NB4 (cell line): ENCODE measurements at regions not wholly inside any gene's neighbourhood (a gene's known extent, or its start where the extent isn't known, plus 50 kb on each side); places are given as distances from the start of the nearest gene placed in this dataset.

Experiments
- DNase-seq: peaks from one replicate; pipeline ENCODE4 v3.0.0; 2010; ENCODE audit warnings: low read depth
- H3K4me3 ChIP-seq: one replicate; pipeline ENCODE4 v1.5.1; 2011; ENCODE audit warnings: mild to moderate bottlenecking, low read depth, low read length, moderate library complexity
- MAX ChIP-seq: IDR thresholded peaks from 2 replicates; pipeline ENCODE4 v1.6.1; 2011; ENCODE audit warnings: low read depth, low read length
- MYC ChIP-seq: IDR thresholded peaks from 2 replicates; pipeline ENCODE4 v1.6.1; 2011; ENCODE audit warnings: low read depth, low read length
- POLR2A ChIP-seq: IDR thresholded peaks from 2 replicates; pipeline ENCODE4 v1.6.1; 2011; ENCODE audit warnings: mild to moderate bottlenecking; ENCODE audit not compliant: insufficient read length; ENCODE audit errors: extremely low read depth
- TF ChIP-seq, protein P1 (sequence below): IDR thresholded peaks from one replicate; pipeline ENCODE4 v1.5.1; 2012; ENCODE audit warnings: low read depth, low read length

- TF ChIP-seq MYC (no peak), MAX (no peak), POLR2A (no peak)
- TF ChIP-seq, protein P1, sequence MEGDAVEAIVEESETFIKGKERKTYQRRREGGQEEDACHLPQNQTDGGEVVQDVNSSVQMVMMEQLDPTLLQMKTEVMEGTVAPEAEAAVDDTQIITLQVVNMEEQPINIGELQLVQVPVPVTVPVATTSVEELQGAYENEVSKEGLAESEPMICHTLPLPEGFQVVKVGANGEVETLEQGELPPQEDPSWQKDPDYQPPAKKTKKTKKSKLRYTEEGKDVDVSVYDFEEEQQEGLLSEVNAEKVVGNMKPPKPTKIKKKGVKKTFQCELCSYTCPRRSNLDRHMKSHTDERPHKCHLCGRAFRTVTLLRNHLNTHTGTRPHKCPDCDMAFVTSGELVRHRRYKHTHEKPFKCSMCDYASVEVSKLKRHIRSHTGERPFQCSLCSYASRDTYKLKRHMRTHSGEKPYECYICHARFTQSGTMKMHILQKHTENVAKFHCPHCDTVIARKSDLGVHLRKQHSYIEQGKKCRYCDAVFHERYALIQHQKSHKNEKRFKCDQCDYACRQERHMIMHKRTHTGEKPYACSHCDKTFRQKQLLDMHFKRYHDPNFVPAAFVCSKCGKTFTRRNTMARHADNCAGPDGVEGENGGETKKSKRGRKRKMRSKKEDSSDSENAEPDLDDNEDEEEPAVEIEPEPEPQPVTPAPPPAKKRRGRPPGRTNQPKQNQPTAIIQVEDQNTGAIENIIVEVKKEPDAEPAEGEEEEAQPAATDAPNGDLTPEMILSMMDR, result no peak
- no peak for DNase-seq
- H3K4me3 ChIP-seq, result no peak overlapping the region
Measured at GRCh38 chr10:21092683-21093524, 195.8 kb upstream of the NEBL start.

DNA sequence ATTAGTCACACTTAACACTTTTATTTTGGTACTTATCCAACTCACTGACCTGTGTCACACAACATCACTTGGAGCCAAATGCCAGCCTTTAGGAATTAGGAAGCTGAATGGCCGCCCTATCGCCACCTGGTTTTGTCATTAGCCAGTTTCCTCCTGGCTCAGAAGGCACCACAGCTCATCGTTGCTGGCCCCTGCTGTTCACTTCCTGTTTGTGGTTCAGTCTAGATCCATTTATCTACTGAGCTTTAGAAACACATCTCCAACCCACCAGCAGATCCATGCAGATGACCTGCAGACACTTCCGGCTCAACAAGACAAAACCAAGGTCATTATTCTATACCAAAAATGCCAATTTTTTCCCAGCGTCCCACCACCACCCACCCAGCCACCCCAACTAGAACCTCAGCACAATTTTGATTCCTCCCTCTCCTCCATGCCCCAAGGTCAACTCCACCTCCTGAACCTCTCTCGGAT lies 193.5 kb upstream of the NEBL start:
- TF ChIP-seq MAX (no peak), POLR2A (no peak), MYC (no peak)
- TF ChIP-seq, protein P1, result no peak
- H3K4me3 ChIP-seq, result no peak overlapping the region
- peak; percentile 29 for DNase-seq

- H3K4me3 ChIP-seq, result no peak overlapping the region
- TF ChIP-seq MAX (no peak), MYC (no peak), POLR2A (no peak)
- TF ChIP-seq, protein P1, result no peak
Measured at GRCh38 chr10:21087476-21087875, 190.4 kb upstream of the NEBL start.

GRCh38 chr10:21084700-21085099 lies 187.6 kb upstream of the NEBL start:
- TF ChIP-seq MYC (no peak), MAX (no peak), POLR2A (no peak)
- TF ChIP-seq, protein P1, result no peak
- H3K4me3 ChIP-seq, result no peak overlapping the region
- DNase-seq, result no peak

More at GRCh38 chr10:21087476-21087875, 190.4 kb upstream of the NEBL start:
- no peak for DNase-seq

GRCh38 chr10:21083861-21084260 lies 186.8 kb upstream of the NEBL start:
- TF ChIP-seq MAX, result no peak
- TF ChIP-seq MYC, result no peak
- no peak overlapping the region for H3K4me3 ChIP-seq
- DNase-seq, result peak; percentile 5

GRCh38 chr10:21082206-21082605 lies 185.1 kb upstream of the NEBL start:
- no peak for TF ChIP-seq MYC
- no peak for TF ChIP-seq POLR2A
- TF ChIP-seq MAX, result no peak
- DNase-seq, result no peak
- no peak overlapping the region for H3K4me3 ChIP-seq
